HCT116 (cell line): ENCODE measurements at regions not wholly inside any gene's neighbourhood (a gene's known extent, or its start where the extent isn't known, plus 50 kb on each side); places are given as distances from the start of the nearest gene placed in this dataset.

Experiments
- ATAC-seq: fragments of 200-7000 bp; cut with Tn5 transposase; 2 replicates; pipeline ENCODE4 v1.9.1; 2020; ENCODE audit warnings: mild to moderate bottlenecking, moderate library complexity
- BruUV-seq: library from RNA; stranded (reverse); fragments of 400-500 nt; replicated peaks from 2 replicates; lab custom pipeline; 2021; lab: Mats Ljungman, UMichigan
- CTCF ChIA-PET: fragments of 300-600 bp; sonication (Branson Sonifier 250); formaldehyde crosslinking; loops from one replicate; lab custom pipeline; 2021; ENCODE audit warnings: antibody characterized with exemption; lab: Charles Lee
- POLR2A ChIA-PET: fragments of 300-600, 350-600 bp; sonication (Branson Sonifier 250); formaldehyde crosslinking; loops from one replicate; lab custom pipeline; 2021; ENCODE audit warnings: antibody characterized with exemption; lab: Charles Lee
- RAD21 ChIA-PET, 2 experiments: fragments of 300-600 bp; sonication (Branson Sonifier 250); formaldehyde crosslinking; loops; one replicate each; lab custom pipeline; 2023; ENCODE audit warnings: low total read pairs in 2 of 2; ENCODE audit not compliant: uncharacterized antibody in 2 of 2, unreplicated experiment in 2 of 2, low non-redundant PET in 1 of 2; lab: Charles Lee
- DNase-seq: peaks from one replicate; pipeline ENCODE4 v3.0.0-alpha.2; 2010; ENCODE audit warnings: low read depth, low spot score
- H2AFZ ChIP-seq: fragments of 200-600 bp; shearing (Covaris generic), sonication (generic); 2 replicates; pipeline ENCODE4 v1.6.1; 2017; ENCODE audit warnings: low read depth, mixed run types, mixed read lengths, antibody characterized with exemption, low read length; ENCODE audit not compliant: poor library complexity, severe bottlenecking
- H3K27ac ChIP-seq: 2 replicates; pipeline ENCODE4 v1.5.1; 2012; ENCODE audit warnings: low read depth, low read length
- H3K27me3 ChIP-seq: fragments of 200-600 bp; sonication (generic); 2 replicates; pipeline ENCODE4 v1.6.1; 2016; ENCODE audit warnings: mixed run types, low read length, mixed read lengths; ENCODE audit not compliant: insufficient read depth
- H3K36me3 ChIP-seq, 2 experiments: fragments of 200-500 bp in 1 of 2; fragments of 200-600 bp in 1 of 2; sonication (Bioruptor generic) in 1 of 2; sonication (generic) in 1 of 2; 2 replicates each; pipeline versions ENCODE4 v1.5.1 to v1.6.1; 2014 to 2016; ENCODE audit warnings: low read length in 2 of 2, inconsistent platforms in 1 of 2, mixed read lengths in 1 of 2, mixed run types in 1 of 2; ENCODE audit not compliant: insufficient read depth in 2 of 2, control insufficient read depth in 1 of 2
- H3K4me1 ChIP-seq, 2 experiments: fragments of 200-600 bp in 1 of 2; sonication (generic) in 1 of 2; 2 replicates each; pipeline versions ENCODE4 v1.5.1 to v1.6.1; 2012 to 2017; ENCODE audit warnings: low read length in 2 of 2, inconsistent platforms in 1 of 2, mild to moderate bottlenecking in 1 of 2, mixed read lengths in 1 of 2, mixed run types in 1 of 2, moderate library complexity in 1 of 2; ENCODE audit not compliant: insufficient read depth in 2 of 2, control insufficient read depth in 1 of 2
- H3K4me2 ChIP-seq: fragments of 200-600 bp; sonication (generic); 2 replicates; pipeline ENCODE4 v1.6.1; 2017; ENCODE audit warnings: mixed run types, low read length, mixed read lengths
- H3K4me3 ChIP-seq, 2 experiments: fragments of 200-600 bp in 1 of 2; sonication (generic) in 1 of 2; replicated peaks in 1 of 2; 2 replicates each; pipeline ENCODE4 v1.5.1; 2011 to 2016; ENCODE audit warnings: low read length in 2 of 2, control low read depth in 1 of 2, low read depth in 1 of 2, mild to moderate bottlenecking in 1 of 2, mixed read lengths in 1 of 2, mixed run types in 1 of 2
- H3K79me2 ChIP-seq: fragments of 200-600 bp; sonication (generic); 2 replicates; pipeline ENCODE4 v1.6.1; 2017; ENCODE audit warnings: mild to moderate bottlenecking, mixed run types, low read length, moderate library complexity, mixed read lengths; ENCODE audit not compliant: insufficient read depth
- H3K9ac ChIP-seq: fragments of 200-600 bp; sonication (generic); 2 replicates; pipeline ENCODE4 v1.6.1; 2016; ENCODE audit warnings: low read length, mixed read lengths
- H3K9me2 ChIP-seq: fragments of 200-600 bp; sonication (generic), shearing (Covaris generic); 2 replicates; pipeline ENCODE4 v1.6.1; 2017; ENCODE audit warnings: mixed run types, mild to moderate bottlenecking, moderate library complexity; ENCODE audit not compliant: insufficient read depth
- H3K9me3 ChIP-seq, 2 experiments: fragments of 200-500 bp in 1 of 2; fragments of 200-600 bp in 1 of 2; sonication (Bioruptor generic) in 1 of 2; sonication (generic) in 1 of 2; 2 replicates each; pipeline ENCODE4 v1.6.1; 2014 to 2017; ENCODE audit warnings: low read length in 2 of 2, mixed read lengths in 2 of 2, inconsistent platforms in 1 of 2, low read depth in 1 of 2, mild to moderate bottlenecking in 1 of 2, mixed run types in 1 of 2, moderate library complexity in 1 of 2; ENCODE audit not compliant: control insufficient read depth in 1 of 2, insufficient read depth in 1 of 2
- H4K20me1 ChIP-seq: fragments of 200-600 bp; sonication (generic), shearing (Covaris generic); 2 replicates; pipeline ENCODE4 v1.6.1; 2017; ENCODE audit warnings: mixed run types, mild to moderate bottlenecking, moderate library complexity; ENCODE audit not compliant: insufficient read depth
- CTCF ChIP-seq, 3 experiments: fragments of 200-600 bp in 1 of 3; sonication (generic) in 1 of 3; IDR thresholded peaks in 2 of 3; conservative IDR thresholded peaks in 1 of 3; 2 replicates each; pipeline ENCODE4 v1.5.1; 2012 to 2017; ENCODE audit warnings: low read depth in 2 of 3, low read length in 2 of 3, antibody characterized with exemption in 1 of 3, borderline replicate concordance in 1 of 3, control low read depth in 1 of 3, mild to moderate bottlenecking in 1 of 3, mixed read lengths in 1 of 3, mixed run types in 1 of 3, moderate library complexity in 1 of 3; ENCODE audit not compliant: insufficient read depth in 1 of 3
- ELF1 ChIP-seq: IDR thresholded peaks from 2 replicates; pipeline ENCODE4 v1.6.1; 2012; ENCODE audit warnings: low read depth, borderline replicate concordance
- POLR2A ChIP-seq: IDR thresholded peaks from 2 replicates; pipeline ENCODE4 v1.7.0; 2011; ENCODE audit warnings: borderline replicate concordance; ENCODE audit not compliant: insufficient read depth, insufficient read length; ENCODE audit errors: extremely low read depth
- RAD21 ChIP-seq: IDR thresholded peaks from 2 replicates; pipeline ENCODE4 v1.6.1; 2012; ENCODE audit warnings: low read depth, mild to moderate bottlenecking
- SRF ChIP-seq: IDR thresholded peaks from 2 replicates; pipeline ENCODE4 v1.6.1; 2012; ENCODE audit warnings: low read depth
- YY1 ChIP-seq: IDR thresholded peaks from 2 replicates; pipeline ENCODE4 v1.6.1; 2011; ENCODE audit warnings: low read length, low read depth, moderate library complexity, mild to moderate bottlenecking; ENCODE audit not compliant: insufficient replicate concordance; ENCODE audit errors: extremely low read depth
- ZBTB33 ChIP-seq: IDR thresholded peaks from 2 replicates; pipeline ENCODE4 v1.6.1; 2011; ENCODE audit warnings: mild to moderate bottlenecking, low read length, moderate library complexity; ENCODE audit not compliant: insufficient replicate concordance; ENCODE audit errors: extremely low read depth
- ZNF274 ChIP-seq: fragments of 200-500 bp; sonication (Bioruptor generic); IDR thresholded peaks from 2 replicates; pipeline ENCODE4 v1.6.1; 2014; ENCODE audit warnings: mild to moderate bottlenecking, low read depth, low read length, inconsistent platforms
- intact Hi-C: fragments of 100-400 bp; cut with micrococcal nuclease; formaldehyde crosslinking; loops from 2 replicates; pipeline ENCODE4 v1.10.0; 2022

GRCh38 chr4:66016240-66016639 is 346.0 kb upstream of the EPHA5 start:
- no TSS peak for BruUV-seq
- no peaks in the 10 kb centered on the region for H3K36me3 ChIP-seq
- H3K79me2 ChIP-seq: no peaks in the 10 kb centered on the region
- H3K27me3 ChIP-seq: no peaks in the 10 kb centered on the region
- H3K9ac ChIP-seq: no peak overlapping the region
- peaks cover 11 to 26% of the 10 kb centered on the region in 2 experiments; a peak in 2 of 4 replicates for H3K9me3 ChIP-seq
- DNase-seq (no peak), ATAC-seq (no peak)
- H3K4me3 ChIP-seq: no peak overlapping the region
- TF ChIP-seq RAD21 (no peak), ZNF274 (no peak), SRF (no peak), YY1 (no peak)
- no peak overlapping the region for H2AFZ ChIP-seq
- no peak overlapping the region for H3K4me2 ChIP-seq
- POLR2A ChIA-PET: no interaction called here
- RAD21 ChIA-PET: no interaction called here
- H3K9me2 ChIP-seq: no peaks in the 10 kb centered on the region
- H3K4me1 ChIP-seq: no peaks in the 10 kb centered on the region
- no peaks in the 10 kb centered on the region for H4K20me1 ChIP-seq
- intact Hi-C loops: no loop called here
- no peak overlapping the region for H3K27ac ChIP-seq
- CTCF ChIA-PET: no interaction called here

DNA sequence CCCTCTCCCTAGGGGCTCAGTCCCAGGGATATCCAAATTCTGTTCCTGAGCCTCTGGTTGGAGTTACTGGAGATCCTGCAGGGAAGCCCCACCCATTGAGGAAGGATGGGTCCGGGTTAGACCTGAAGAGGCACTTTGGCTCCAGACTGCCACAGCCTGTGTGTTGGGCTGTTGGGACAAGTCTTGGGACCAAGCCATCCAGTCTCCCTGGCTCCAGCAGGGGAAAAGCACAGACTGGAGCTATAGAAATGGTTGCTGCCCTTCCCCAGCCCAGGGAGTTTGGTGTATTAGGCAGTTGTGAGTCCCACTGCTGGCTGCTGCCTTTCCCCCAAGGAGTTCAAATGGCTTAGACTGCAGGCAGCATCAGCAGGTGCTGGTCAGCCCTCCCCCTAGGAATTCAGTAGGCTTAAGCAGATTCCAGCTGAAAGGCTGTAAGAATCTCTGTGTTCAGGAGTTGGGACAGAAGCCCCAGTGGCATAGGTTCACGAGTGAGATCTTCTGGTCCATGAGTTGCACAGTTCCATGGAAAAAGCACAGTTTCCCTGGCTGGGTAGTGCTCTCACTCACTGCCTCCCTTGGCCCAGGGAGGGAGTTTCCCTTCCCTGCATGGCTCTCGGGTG is 344.0 kb upstream of the EPHA5 start:
- no peak for ATAC-seq
- POLR2A ChIA-PET: no interaction called here

More for the DNA sequence above, 344.0 kb upstream of the EPHA5 start:
- no TSS peak for BruUV-seq
- H4K20me1 ChIP-seq: no peaks in the 10 kb centered on the region
- H3K36me3 ChIP-seq: no peaks in the 10 kb centered on the region
- H3K9me2 ChIP-seq: no peaks in the 10 kb centered on the region
- no peak overlapping the region for H3K27ac ChIP-seq
- DNase-seq: no peak
- no peaks in the 10 kb centered on the region for H3K27me3 ChIP-seq
- intact Hi-C loops: no loop called here
- H3K79me2 ChIP-seq: no peaks in the 10 kb centered on the region
- no peak overlapping the region for H2AFZ ChIP-seq
- no peaks in the 10 kb centered on the region for H3K4me1 ChIP-seq
- ChIA-PET CTCF (no interaction called here), RAD21 (no interaction called here)
- H3K4me3 ChIP-seq: no peak overlapping the region
- H3K9ac ChIP-seq: no peak overlapping the region
- no peak overlapping the region for H3K4me2 ChIP-seq
- H3K9me3 ChIP-seq: peaks cover 6 to 21% of the 10 kb centered on the region in 2 experiments; a peak in 2 of 4 replicates
- no peak for TF ChIP-seq CTCF (IDR thresholded peaks at IDR 0.05 in 2 of 3, conservative IDR thresholded peaks at IDR 0.05 in 1 of 3; ENCODE audit: borderline replicate concordance in 1 of 3, insufficient read depth in 1 of 3, low read depth in 2 of 3, low read length in 2 of 3)
- no peak for TF ChIP-seq ZNF274
- no peak for TF ChIP-seq ZBTB33
- no peak for TF ChIP-seq POLR2A
- TF ChIP-seq ELF1: no peak
